HG03571 (cell line): ENCODE measurements at regions not wholly inside any gene's neighbourhood (a gene's known extent, or its start where the extent isn't known, plus 50 kb on each side); places are given as distances from the start of the nearest gene placed in this dataset.

Experiments used
- ATAC-seq: cut with Tn5 transposase; IDR thresholded peaks from one replicate; pipeline ENCODE4 v1.9.1; 2021; ENCODE audit not compliant: unreplicated experiment

DNA sequence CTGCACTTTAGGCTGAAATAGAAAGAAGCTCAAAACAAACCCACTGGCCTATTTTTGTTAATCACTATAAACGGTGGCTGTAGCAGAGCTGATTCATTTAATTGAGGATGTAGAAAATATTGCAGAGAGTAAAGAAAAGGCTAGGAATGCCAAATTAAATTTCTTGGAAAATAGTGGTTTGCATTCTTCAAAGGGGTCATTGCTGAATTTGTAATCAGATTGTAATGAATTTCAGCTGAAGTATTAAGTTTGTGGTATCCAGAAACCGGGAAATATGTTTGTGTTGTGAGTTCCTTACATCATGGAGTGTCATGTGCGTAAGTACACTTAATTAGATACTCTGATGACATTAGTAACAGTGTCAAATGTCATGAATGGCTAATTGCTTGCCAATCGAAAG, 203.0 kb downstream of the SAMD5 start:
- no peak for ATAC-seq

DNA sequence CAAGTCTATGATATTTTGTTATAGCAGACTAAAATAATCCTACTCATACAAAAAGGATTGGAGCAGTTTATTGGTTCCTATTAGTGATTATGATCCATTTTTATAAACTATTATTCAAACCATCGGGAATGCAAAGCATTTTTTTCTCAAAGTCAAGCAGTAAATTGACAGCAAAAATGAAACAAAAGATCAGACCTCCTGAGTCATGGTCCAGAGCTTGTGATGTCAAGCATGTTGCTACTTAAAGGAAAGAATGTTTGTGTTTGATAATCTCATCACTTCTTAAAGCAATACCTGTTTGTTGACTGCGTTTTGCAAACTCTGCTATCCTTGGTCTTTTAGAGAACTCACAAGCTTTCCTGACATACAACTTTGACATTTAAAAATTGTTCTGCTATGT, 204.4 kb downstream of the SAMD5 start:
- ATAC-seq, result no peak

DNA sequence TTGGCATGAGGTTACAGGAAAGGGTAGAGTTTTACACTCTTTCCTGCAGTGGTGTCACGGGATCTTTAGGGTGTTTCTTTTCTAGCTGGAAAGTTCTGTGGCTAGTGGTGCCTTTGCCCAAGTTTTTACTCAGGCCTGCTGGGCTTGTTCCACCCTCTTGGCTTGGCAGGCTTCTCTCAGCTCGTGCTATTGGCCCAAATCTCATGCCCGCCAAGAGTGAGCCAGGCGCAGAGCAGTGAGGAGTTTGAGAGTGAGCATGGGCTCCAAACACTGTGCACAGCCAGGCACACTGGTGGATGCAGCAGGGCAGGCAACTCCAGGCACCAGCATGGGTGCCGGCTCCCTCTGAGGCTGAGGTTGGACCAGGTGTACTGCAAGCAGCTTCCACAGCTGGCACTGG, 206.5 kb downstream of the SAMD5 start:
- no peak for ATAC-seq

DNA sequence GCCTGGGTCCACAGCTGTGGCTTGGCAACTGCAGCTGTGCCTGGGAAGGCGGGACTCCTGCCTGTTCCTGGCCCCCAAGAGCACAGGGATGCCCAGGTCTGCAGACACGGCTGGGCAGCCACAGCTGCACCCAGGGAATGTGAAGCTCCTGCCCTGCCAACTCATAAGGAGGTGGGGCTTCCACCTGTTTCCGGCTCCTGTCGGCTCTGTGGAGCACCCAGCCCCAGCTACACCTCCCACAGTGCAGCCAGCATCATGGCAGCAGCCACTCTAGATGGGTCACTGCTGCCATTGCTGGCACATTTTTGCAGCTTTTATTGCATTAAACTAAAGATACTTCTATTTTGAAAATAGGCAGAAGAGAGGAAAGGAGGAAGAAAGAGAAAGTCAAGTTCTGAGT, 207.9 kb downstream of the SAMD5 start:
- no peak for ATAC-seq

DNA sequence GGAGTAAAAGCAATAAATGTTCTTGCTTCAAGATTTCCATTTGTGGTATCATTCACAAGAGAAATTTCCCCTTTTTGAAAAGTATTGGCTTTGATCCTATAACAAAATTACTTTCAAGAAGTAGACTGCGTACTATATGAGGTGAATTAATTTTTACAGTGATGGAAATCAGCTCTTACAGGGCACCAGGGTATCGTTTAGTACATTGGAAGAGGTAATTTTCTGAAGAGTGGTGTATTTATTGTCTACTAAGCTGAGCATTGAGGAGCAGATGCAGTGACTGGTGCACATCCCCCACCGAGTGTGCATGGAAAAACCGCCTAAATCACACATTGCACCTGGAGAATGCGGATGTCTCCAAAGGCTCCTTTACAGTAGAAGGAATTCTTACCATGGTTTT, 209.5 kb downstream of the SAMD5 start:
- ATAC-seq, result no peak

DNA sequence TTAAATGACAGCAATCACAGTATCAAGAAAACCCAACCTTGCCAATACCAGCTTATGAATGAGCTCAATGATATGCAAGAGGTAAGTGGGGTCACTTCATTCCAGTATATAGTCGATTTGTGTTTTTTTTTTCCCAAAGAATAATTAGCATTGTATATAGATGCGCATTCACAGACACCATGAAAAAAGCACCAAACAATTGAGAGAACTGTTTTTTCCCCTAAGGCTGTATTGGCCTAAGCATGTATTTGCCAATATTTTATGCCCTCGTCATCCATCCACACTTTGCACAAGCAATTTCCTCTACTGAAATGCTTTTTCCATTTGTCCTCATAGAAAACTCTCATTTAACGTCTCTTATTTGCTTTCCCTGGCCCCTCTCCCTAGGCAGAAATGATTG, 213.7 kb downstream of the SAMD5 start:
- no peak for ATAC-seq

DNA sequence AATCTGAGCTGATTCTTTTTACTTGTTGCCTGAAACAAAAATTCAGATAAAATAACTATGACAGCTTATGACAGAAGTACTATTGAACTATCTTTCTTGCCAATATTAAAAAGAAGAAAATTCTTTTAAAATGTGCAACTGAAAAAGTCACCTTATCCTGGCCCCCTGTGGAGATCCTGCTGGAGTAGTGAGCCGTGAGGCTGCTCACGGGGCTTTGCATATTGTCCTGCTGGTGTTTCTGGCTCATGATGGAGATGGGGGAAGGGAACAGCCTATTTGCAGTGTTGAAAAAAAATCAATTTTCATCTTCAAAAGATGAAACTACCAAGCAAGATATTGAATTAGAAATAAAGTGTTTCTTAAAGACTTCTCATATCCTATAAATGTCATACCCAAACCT, 216.0 kb downstream of the SAMD5 start:
- no peak for ATAC-seq

DNA sequence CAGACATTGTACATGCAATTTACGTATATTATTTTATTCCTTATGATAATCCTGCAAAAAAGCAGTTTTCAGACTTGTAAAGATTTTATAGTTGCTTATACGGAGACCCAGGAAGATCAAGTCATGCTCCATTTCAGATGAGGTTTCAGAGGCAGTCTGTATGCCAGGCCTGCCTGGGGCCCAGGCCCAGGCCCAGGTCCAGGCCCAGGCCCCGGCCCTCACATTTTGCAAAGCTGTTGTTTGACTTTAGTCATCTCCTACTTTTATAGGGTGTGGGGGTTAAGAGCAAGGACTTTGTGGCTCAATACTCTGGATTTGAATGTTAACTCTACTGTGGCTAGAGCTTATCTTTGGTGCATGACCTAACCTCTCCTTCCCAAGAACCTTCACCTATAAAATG, 217.9 kb downstream of the SAMD5 start:
- ATAC-seq, result no peak

DNA sequence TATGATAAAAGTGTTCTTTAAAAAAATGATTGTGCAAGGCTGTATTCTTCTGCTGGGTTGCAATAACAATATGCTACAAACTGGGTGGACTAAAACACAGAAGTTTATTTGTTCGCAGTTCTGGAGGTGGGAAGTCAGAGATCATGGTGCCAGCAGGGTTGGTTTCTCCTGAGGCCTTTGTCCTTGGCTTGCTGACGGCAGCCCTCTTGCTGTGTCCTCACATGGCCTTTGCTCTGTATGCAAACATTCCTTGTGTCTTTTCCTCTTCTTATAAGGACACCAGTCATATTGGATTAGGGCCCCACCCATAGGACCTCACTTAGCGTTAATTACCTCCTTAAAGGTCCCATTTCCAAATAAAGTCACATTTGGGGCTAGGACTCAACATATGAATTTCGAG, 220.4 kb downstream of the SAMD5 start:
- no peak for ATAC-seq

DNA sequence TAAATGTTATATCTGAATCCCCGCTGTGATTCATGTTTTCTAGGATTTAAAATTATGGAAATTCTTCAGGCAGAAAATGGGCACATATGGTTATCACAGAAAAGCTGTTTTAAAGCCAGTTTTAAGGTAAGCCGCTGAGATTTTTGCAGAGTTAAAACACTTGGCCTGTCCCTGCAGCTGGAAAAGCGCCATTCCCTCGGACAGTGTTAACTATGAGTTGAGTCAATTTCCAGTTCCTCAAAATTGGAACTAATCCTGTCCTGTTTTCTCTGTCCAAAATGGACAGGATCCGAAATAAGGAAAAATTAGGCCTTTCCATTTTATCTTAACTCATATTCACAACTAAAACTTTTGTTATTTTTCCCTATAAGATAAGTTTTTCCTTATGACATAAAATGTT, 225.2 kb downstream of the SAMD5 start:
- no peak for ATAC-seq

DNA sequence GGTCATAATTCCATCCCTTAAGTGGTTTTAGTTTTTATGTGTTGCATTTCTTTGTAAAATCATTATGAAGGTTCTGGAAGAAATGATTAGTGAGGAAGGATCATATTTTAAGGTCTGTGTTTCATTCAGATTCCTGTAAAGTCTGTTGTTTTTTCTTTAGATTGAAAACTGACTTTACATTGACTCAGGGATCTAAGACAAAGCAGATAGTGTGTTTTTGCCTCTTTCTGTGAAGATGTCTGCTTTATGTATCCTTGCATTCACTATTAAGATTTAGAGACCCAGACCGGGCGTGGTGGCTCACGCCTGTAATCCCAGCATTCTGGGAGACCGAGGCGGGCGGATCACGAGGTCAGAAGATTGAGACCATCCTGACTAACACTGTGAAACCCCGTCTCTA, 225.7 kb downstream of the SAMD5 start:
- ATAC-seq, result no peak

DNA sequence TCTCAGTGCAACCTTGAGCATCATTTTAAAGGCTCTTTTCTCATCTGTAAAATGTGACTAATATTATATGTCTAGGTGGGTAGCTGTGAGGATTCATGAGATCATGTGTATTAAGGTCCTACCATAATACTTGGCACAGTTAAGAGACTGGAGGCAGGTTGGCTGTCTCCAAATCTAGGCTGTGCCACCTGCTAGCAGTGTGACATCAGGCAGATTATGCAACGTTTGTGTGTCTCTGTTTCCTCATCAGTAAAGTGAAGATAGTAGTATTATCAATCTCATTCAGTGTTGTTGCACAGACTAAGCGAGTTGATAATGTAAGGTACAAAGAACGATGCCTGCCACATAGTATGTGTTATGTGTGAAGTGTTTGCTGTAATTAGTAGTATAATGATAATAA, 227.4 kb downstream of the SAMD5 start:
- no peak for ATAC-seq

DNA sequence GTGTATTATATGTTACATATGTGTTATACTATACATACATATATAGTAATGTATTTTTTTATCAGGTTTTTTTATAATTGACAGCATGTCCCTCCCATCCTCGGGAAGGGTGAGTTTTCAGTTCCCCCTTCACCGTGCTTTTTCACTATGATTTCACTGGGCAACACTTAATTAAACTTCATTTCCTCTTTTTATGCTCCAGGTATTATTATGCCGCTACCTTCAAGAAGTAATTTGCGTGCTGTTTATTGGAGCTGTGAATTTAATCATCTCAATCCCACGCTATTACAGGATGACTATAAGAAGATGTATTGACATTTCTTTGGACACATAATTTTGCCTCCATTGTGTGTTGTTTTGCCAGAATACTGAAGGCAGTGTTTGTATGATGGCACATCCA, 228.6 kb downstream of the SAMD5 start:
- no peak for ATAC-seq

DNA sequence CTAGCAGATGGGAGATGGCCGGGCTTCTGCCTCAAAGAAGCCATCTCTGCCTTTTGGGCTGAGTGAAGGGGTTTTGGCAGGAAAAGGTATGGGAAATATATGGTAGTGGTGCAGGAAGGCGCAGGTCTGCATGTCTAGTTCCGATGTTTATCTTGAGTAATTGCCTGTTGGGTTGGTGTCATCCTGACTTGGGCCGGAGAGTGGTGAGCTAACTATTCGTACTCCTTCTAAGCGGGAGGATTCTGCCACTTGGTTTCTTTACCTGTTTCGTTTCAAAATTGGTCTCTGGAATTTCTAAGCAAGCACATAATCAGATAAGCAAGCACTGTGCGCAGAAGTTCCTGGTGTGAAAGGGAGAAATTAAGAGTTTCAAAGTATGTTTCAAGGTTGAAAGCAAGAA, 229.6 kb downstream of the SAMD5 start:
- no peak for ATAC-seq

DNA sequence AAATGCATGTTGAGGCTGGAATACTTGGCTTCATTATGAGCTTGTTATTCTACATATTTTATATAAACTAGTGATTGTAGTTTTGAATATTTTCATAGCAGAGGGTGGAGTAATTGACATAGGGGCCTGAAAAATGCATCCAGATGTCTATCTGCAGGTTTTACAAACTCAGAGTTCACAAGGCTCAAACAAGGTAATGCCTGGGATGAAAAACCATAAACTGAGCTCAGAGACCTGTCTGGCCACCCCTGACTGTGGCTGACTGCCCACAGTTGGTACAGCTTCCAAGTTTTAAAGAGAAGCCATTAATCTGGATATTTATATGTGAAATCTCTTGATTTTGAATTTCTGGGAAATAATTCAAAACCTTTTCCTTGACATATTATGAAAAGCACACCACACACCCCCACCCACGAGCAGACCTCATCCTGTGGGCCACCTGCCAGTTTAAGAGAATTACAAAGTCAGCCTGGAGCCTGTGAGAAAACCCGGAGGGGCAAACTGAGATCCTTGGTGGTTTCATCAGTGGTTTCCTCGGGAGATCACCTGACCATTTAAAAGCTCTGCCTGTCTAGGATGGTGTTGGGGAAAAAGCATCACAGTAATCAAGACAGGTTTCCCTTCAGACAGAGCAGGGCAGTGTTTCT, 230.1 kb downstream of the SAMD5 start:
- ATAC-seq, result no peak

DNA sequence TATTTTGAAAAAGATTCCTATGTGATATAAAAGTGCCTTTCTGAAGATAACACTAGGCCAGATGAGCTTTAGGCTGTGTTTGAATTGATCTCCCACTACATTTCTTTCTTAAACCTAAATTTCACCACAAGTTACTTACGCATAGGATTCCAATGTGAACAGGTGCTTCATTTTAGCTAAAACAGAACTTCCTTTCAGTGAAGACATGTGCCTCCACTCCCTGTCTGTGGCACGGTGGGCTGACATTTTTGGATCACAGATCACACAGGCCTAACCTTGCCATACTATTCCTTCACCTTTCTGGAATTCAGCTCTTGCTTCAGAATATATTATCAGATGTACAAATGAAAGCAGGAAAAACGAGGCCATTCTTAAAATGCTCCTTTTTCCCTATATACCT, 231.8 kb downstream of the SAMD5 start:
- ATAC-seq, result no peak

DNA sequence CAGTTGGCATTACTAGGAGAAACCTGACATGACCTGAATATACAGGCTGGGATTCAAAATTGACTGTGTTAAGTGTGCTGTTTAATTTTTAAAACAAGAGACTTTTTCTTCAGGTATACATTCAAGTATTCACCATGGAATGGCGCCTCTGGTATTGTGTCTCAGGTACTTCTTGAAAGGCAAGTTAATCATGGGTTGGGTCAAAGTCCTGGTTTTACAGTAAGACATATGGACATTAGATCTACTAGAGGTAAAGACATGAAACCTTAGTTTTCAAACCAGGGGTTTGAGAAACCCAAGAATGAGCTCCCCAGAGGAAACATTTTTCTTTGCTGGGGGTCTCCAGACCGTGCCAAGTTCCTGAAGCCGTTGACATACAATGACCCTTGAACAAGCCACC, 232.4 kb downstream of the SAMD5 start:
- no peak for ATAC-seq

DNA sequence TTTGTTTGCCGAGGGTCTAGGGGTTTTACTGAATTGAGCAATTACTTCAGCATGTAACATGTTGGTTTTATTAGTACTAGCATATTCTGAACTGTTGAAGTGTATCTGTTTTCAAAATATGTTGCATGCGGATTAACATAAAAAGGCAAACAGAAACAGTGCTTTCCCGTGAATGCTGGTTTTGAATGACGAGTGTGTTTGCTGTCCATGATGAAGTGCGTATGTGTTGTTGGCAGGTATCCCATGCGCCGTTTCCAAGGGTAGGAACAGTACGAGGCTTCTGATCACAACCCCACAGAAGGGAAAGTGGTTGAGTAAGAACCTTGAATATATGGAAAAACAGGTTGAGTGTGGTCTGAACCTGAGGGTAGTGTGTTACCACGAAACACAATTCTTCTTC, 232.9 kb downstream of the SAMD5 start:
- no peak for ATAC-seq

DNA sequence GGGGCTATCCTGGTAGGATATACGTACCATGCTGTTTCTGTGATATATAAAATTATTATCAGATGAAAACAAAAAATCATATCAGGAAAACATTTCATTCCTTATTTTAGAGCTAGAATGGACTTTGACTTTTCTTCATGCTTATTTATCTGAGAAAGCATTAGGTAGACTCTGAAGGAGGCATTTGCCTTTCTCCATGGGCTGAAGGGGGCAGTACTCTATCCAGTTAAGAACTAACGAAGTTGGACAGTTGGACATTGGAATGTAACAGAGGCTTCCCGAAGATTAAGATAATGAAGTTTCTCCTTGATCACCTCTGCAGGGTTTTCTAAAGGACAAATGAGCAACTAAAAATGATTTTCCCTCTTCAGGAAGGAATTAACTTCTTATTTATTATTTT, 233.9 kb downstream of the SAMD5 start:
- ATAC-seq, result no peak

DNA sequence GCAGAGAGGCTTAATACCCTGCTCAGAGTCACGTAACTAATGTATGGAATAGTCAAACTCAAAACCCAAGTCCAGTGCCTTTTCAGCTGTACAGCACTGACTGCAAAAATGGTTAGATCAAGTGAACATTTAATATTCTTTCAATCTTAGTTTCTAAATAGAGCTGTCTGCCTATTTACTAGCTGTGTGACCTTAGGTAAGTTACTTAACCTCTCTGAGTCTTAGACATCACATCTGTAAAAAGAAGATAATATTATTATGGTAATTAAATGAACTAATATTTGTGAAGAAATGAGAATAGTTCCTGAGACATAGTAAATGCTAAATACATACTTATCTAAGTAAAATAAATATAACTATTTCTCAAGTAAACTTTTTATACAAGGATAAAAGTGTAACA, 235.5 kb downstream of the SAMD5 start:
- ATAC-seq, result no peak

DNA sequence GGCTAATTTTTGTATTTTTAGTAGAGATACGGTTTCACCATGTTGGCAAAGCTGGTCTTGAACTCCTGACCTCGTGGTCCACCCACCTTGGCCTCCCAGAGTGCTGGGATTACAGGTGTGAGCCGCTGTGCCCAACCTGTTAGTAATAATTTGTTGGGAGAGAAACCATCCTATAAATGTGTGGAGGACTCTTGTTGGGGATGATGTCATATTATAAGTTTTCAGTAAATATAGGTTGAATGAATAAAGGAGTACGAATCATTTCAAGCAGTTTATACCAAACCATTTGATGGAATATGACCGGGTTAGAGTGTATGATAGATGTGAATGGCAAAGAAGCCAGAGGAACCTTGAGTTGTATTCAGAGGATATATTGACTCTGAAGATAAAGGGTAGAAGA, 240.8 kb downstream of the SAMD5 start:
- no peak for ATAC-seq

DNA sequence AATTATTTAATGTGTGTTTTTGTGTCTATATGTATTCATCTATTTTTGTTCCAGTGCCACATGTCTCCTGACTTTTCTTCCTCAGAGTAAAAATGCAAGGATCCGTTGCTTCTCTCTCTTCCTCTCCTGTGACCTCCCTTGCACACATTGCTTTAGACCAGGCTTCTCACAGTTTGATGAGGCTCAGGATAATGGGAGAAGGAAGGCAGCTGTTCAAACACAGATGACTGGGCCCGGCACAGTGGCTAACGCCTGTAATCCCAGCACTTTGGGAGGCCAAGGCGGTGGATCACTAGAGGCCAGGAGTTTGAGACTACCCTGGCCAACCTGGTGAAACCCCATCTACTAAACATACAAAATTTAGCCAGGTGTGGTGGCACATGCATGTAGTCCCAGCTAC, 241.9 kb downstream of the SAMD5 start:
- no peak for ATAC-seq

DNA sequence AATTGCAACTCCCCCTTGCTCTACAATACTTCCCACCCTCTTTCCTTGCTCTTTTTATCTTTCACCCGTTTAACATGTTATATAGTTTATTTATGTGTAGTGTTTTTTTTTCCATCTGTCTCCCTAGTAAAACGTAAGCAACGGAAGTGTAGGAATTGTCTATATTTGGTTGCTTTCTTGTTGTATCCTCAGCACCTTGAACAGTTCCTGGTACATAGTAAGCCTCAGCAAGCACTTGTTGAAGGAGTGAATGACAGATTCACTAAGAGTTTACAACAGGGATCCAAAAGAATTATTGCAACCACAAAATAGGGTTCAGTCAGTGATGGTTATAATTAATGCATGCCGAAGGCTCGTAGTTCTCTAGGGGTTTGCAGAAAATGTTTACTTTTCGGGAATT, 242.7 kb downstream of the SAMD5 start:
- ATAC-seq, result no peak
